Thoracic aorta (tissue), 2 donors: ENCODE measurements at regions not wholly inside any gene's neighbourhood (a gene's known extent, or its start where the extent isn't known, plus 50 kb on each side); places are given as distances from the start of the nearest gene placed in this dataset.

Source experiments
- ATAC-seq: fragments of 150-250 bp; one replicate; pipeline ENCODE4 v1.8.0; 2017; ENCODE audit warnings: low read depth; ENCODE audit not compliant: insufficient number of reproducible peaks, low FRiP score
- DNase-seq: peaks from one replicate; pipeline ENCODE4 v3.0.0-alpha.2; 2020; ENCODE audit warnings: low spot score
- H3K27ac ChIP-seq, 2 donors: fragments of 200-600 bp; sonication (generic); 1 replicate in 1 of 2; 2 replicates in 1 of 2; pipeline ENCODE4 v1.5.1; 2016; ENCODE audit warnings: mild to moderate bottlenecking in 2 of 2, moderate library complexity in 2 of 2
- H3K27me3 ChIP-seq: fragments of 200-600 bp; sonication (generic); replicated peaks from 2 replicates; pipeline ENCODE4 v1.6.0; 2016; ENCODE audit warnings: mild to moderate bottlenecking; ENCODE audit not compliant: insufficient read depth
- H3K36me3 ChIP-seq: fragments of 200-600 bp; sonication (generic); one replicate; pipeline ENCODE4 v1.5.1; 2016
- H3K4me1 ChIP-seq, 2 donors: fragments of 200-600 bp; sonication (generic); 1 replicate in 1 of 2; 2 replicates in 1 of 2; pipeline versions ENCODE4 v1.5.1 to v1.6.0; 2016; ENCODE audit warnings: low read depth in 2 of 2, mild to moderate bottlenecking in 1 of 2; ENCODE audit not compliant: control insufficient read depth in 1 of 2
- H3K4me3 ChIP-seq: fragments of 200-600 bp; sonication (generic); 2 replicates; pipeline ENCODE4 v1.5.1; 2016; ENCODE audit warnings: mild to moderate bottlenecking
- H3K9me3 ChIP-seq: fragments of 200-600 bp; sonication (generic); 2 replicates; pipeline ENCODE4 v1.5.1; 2016
- CTCF ChIP-seq: fragments of 200-600 bp; sonication (generic); IDR thresholded peaks from one replicate; pipeline ENCODE4 v1.5.1; 2019; ENCODE audit warnings: antibody characterized with exemption

- no peak for ATAC-seq
These were observed 222.8 kb downstream of the ARL4C start for GRCh38 chr2:234273887-234274584.

GRCh38 chr2:234272069-234272850 lies 221.8 kb downstream of the SPP2 start:
- no peaks in the 10 kb centered on the region for H3K36me3 ChIP-seq
- H3K4me1 ChIP-seq, result no peaks in the 10 kb centered on the region

More at GRCh38 chr2:234273887-234274584, 222.8 kb downstream of the ARL4C start:
- Histone ChIP-seq H3K9me3 (no peaks in the 10 kb centered on the region), H3K4me1 (no peaks in the 10 kb centered on the region), H3K4me3 (no peak overlapping the region), H3K36me3 (no peaks in the 10 kb centered on the region), H3K27ac (no peak overlapping the region), H3K27me3 (no peaks in the 10 kb centered on the region)
- no peak for DNase-seq
- TF ChIP-seq CTCF, result no peak

GRCh38 chr2:234271338-234271737 lies 220.8 kb downstream of the SPP2 start:
- TF ChIP-seq CTCF, result no peak
- ATAC-seq (no peak), DNase-seq (no peak)
- H3K27me3 ChIP-seq, result no peaks in the 10 kb centered on the region
- no peak overlapping the region for H3K4me3 ChIP-seq
- no peaks in the 10 kb centered on the region for H3K4me1 ChIP-seq
- H3K27ac ChIP-seq, result no peak overlapping the region
- H3K9me3 ChIP-seq, result no peaks in the 10 kb centered on the region
- H3K36me3 ChIP-seq, result no peaks in the 10 kb centered on the region

More at GRCh38 chr2:234272069-234272850, 221.8 kb downstream of the SPP2 start:
- no peak for ATAC-seq
- H3K27ac ChIP-seq, result no peak overlapping the region
- no peaks in the 10 kb centered on the region for H3K9me3 ChIP-seq
- DNase-seq, result no peak
- H3K4me3 ChIP-seq, result no peak overlapping the region
- no peak for TF ChIP-seq CTCF
- H3K27me3 ChIP-seq, result no peaks in the 10 kb centered on the region

- Histone ChIP-seq H3K4me3 (no peak overlapping the region), H3K27me3 (no peaks in the 10 kb centered on the region), H3K4me1 (no peaks in the 10 kb centered on the region), H3K27ac (no peak overlapping the region), H3K36me3 (no peaks in the 10 kb centered on the region), H3K9me3 (no peaks in the 10 kb centered on the region)
- ATAC-seq, result no peak
- no peak for TF ChIP-seq CTCF
- DNase-seq, result no peak
These were observed 219.3 kb downstream of the SPP2 start for GRCh38 chr2:234269769-234270204.

GRCh38 chr2:234267534-234267933 lies 217.0 kb downstream of the SPP2 start:
- Histone ChIP-seq H3K9me3 (no peaks in the 10 kb centered on the region), H3K4me3 (no peak overlapping the region), H3K27ac (no peak overlapping the region), H3K36me3 (no peaks in the 10 kb centered on the region), H3K4me1 (no peaks in the 10 kb centered on the region), H3K27me3 (no peaks in the 10 kb centered on the region)
- TF ChIP-seq CTCF, result no peak
- ATAC-seq (no peak), DNase-seq (no peak)
